ENCODE measurements at regions not wholly inside any gene's neighbourhood (a gene's known extent, or its start where the extent isn't known, plus 50 kb on each side); places are given as distances from the start of the nearest gene placed in this dataset.

GRCh38 chr3:66825375-66825774 lies 172.7 kb upstream of the KBTBD8 start:
- no peak for TF ChIP-seq CTCF (conservative IDR thresholded peaks at IDR 0.05; ENCODE audit: low read depth, low read length)
- no peak for TF ChIP-seq EZH2 (IDR thresholded peaks at IDR 0.05; ENCODE audit: low read length, unreplicated experiment)
